ENCODE measurements at regions not wholly inside any gene's neighbourhood (a gene's known extent, or its start where the extent isn't known, plus 50 kb on each side); places are given as distances from the start of the nearest gene placed in this dataset.
"Not testable (repeated sequence)": the region's sequence is repeated elsewhere in the genome, so short reads cannot be mapped to it uniquely, and the experiment has no call there.

DNA sequence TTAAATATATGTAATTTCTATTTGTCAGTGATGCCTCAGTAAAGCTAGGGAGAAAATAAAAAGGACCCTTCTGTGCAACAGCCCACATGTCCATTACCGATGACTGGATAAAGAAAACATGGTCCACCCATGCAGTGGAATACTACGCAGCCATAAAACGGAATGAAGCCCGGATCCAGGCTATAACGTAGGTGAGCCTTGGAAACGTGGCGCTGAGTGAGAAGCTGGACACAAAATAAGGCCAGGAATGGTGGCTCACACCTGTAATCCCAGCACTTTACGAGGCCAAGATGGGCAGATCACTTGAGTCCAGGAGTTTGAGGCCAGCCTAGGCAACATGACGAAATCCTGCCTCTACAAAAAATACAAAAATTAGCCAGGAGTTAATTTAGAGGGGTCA is 98.2 kb downstream of the CRLF3 start:
- CTCF ChIA-PET; H3K36me3 ChIP-seq (ENCODE audit: insufficient read depth, low read length); H3K27ac ChIP-seq (ENCODE audit: low read depth in 1 of 2, low read length in 2 of 2); intact Hi-C loops (cut with DNase I, micrococcal nuclease); H3K27ac Mint-ChIP-seq; H3K9me3 ChIP-seq (ENCODE audit: control insufficient read depth in 1 of 2, insufficient read depth in 1 of 2, low read length in 2 of 2); POLR2A ChIA-PET; H3K4me1 Mint-ChIP-seq (ENCODE audit: low read depth); ATAC-seq (ENCODE audit: poor library complexity); H3K4me3 ChIP-seq (ENCODE audit: low read length); H3K36me3 Mint-ChIP-seq (ENCODE audit: low read depth); H3K27me3 ChIP-seq (ENCODE audit: control insufficient read depth in 1 of 2, insufficient read depth in 2 of 2, low read length in 2 of 2); H3K4me1 ChIP-seq (ENCODE audit: insufficient read depth, low read length); DNase-seq; H3K4me3 Mint-ChIP-seq; H3K27me3 Mint-ChIP-seq; H3K9me3 Mint-ChIP-seq: not testable (repeated sequence)

DNA sequence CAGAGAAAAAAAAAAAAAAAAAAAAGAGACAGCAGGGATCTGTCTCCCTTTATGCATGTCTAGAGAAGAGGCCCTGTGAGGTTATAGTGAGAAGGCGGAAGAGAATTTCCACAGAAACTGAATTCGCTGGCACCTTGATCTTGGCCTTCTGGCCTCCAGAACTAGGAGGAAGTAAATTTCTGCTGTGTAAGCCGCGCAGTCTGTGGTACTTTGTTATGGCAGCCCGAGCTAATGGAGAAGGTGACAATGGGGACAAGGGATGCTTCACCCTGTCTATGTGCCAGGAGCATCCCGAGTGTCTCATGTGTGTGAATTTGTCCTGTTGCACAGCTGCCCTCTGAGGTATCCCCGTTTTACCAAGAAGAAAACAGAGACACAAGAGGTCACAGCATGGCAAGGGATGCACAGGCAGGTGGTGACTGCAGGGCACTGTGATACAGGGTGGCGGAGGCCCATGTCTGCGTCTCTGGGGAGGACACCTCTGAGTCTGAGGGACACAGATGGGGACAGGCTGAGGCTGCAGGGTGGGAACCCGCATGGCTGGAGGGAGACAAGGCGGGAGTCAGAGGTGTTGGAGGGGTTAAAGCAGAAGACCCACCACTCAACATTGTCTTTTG is 100.3 kb downstream of the CRLF3 start:
- H3K36me3 ChIP-seq (ENCODE audit: insufficient read depth, low read length); ATAC-seq (ENCODE audit: poor library complexity); POLR2A ChIA-PET; H3K27me3 Mint-ChIP-seq; H3K9me3 ChIP-seq (ENCODE audit: control insufficient read depth in 1 of 2, insufficient read depth in 1 of 2, low read length in 2 of 2); H3K4me3 Mint-ChIP-seq; H3K9me3 Mint-ChIP-seq; intact Hi-C loops (cut with DNase I, micrococcal nuclease); H3K4me1 Mint-ChIP-seq (ENCODE audit: low read depth); H3K4me1 ChIP-seq (ENCODE audit: insufficient read depth, low read length); DNase-seq; H3K27ac ChIP-seq (ENCODE audit: low read depth in 1 of 2, low read length in 2 of 2); H3K4me3 ChIP-seq (ENCODE audit: low read length); H3K27ac Mint-ChIP-seq; H3K36me3 Mint-ChIP-seq (ENCODE audit: low read depth); H3K27me3 ChIP-seq (ENCODE audit: control insufficient read depth in 1 of 2, insufficient read depth in 2 of 2, low read length in 2 of 2): not testable (repeated sequence)
- CTCF ChIA-PET = interaction anchor here (0.6 kb wide), 1 partner anchor 1197 kb away, joined by 4 read pairs; no protein-coding TSS in a partner anchor

DNA sequence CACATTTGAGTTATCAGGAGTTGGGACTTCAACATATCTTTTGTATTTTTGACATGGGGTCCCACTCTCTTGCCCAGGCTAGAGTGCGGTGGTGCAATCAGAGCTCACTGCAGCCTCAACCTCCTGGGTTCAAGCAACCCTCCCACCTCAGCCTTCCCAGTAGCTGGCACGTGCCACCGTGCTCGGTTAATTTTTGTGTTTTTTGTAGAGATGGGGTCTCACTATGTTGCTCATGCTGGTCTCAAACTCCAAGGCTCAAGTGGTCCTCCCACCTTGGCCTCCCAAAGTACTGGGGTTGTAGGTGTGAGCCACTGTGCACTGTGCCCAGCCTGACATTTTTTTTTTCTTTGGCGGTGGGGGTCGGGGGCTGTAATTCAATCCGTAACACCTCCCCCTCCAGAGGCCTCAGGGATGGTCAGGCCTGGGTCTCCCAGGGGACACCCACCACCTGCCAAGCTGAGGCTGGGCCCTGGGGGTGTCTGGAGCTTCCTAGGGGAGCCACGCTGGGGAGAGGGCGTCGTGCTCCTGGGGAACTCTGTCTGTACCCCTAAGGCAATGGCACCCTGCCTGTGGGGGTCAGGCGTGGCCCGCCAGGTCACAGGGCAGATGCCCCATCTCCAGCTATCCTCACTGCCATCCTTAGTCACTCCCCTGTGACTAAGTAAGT is 102.2 kb downstream of the CRLF3 start:
- H3K36me3 ChIP-seq (ENCODE audit: insufficient read depth, low read length); H3K27me3 Mint-ChIP-seq; DNase-seq; ATAC-seq (ENCODE audit: poor library complexity); H3K4me3 Mint-ChIP-seq; H3K36me3 Mint-ChIP-seq (ENCODE audit: low read depth); intact Hi-C loops (cut with DNase I, micrococcal nuclease); POLR2A ChIA-PET; H3K27ac ChIP-seq (ENCODE audit: low read depth in 1 of 2, low read length in 2 of 2); H3K9me3 ChIP-seq (ENCODE audit: control insufficient read depth in 1 of 2, insufficient read depth in 1 of 2, low read length in 2 of 2); H3K4me1 Mint-ChIP-seq (ENCODE audit: low read depth); H3K27me3 ChIP-seq (ENCODE audit: control insufficient read depth in 1 of 2, insufficient read depth in 2 of 2, low read length in 2 of 2); H3K4me3 ChIP-seq (ENCODE audit: low read length); H3K27ac Mint-ChIP-seq; CTCF ChIA-PET; H3K4me1 ChIP-seq (ENCODE audit: insufficient read depth, low read length); H3K9me3 Mint-ChIP-seq: not testable (repeated sequence)

GRCh38 chr17:30720971-30721370 is 103.5 kb downstream of the CRLF3 start:
- CTCF ChIA-PET; H3K36me3 ChIP-seq (ENCODE audit: insufficient read depth, low read length); H3K27ac Mint-ChIP-seq; H3K27me3 ChIP-seq (ENCODE audit: control insufficient read depth in 1 of 2, insufficient read depth in 2 of 2, low read length in 2 of 2); intact Hi-C loops (cut with DNase I, micrococcal nuclease); H3K36me3 Mint-ChIP-seq (ENCODE audit: low read depth); H3K4me3 Mint-ChIP-seq; H3K4me3 ChIP-seq (ENCODE audit: low read length); ATAC-seq (ENCODE audit: poor library complexity); H3K4me1 ChIP-seq (ENCODE audit: insufficient read depth, low read length); H3K4me1 Mint-ChIP-seq (ENCODE audit: low read depth); H3K9me3 Mint-ChIP-seq; H3K9me3 ChIP-seq (ENCODE audit: control insufficient read depth in 1 of 2, insufficient read depth in 1 of 2, low read length in 2 of 2); H3K27me3 Mint-ChIP-seq; H3K27ac ChIP-seq (ENCODE audit: low read depth in 1 of 2, low read length in 2 of 2); POLR2A ChIA-PET: not testable (repeated sequence)
- peak in 1 of 14 experiments; percentile 5 for DNase-seq

- no peaks in the 10 kb centered on the region for H3K36me3 Mint-ChIP-seq (ENCODE audit: low read depth)
- H3K36me3 ChIP-seq (ENCODE audit: insufficient read depth, low read length) = no peaks in the 10 kb centered on the region
- intact Hi-C loops (cut with DNase I, micrococcal nuclease) = no loop called here
- POLR2A ChIA-PET = no interaction called here
- CTCF ChIA-PET = interaction anchor here (1.3 kb wide), 1 partner anchor 23 kb away, joined by 5 read pairs; no protein-coding TSS in a partner anchor
- H3K27me3 ChIP-seq (ENCODE audit: control insufficient read depth in 1 of 2, insufficient read depth in 2 of 2, low read length in 2 of 2) = no peaks in the 10 kb centered on the region
- H3K27ac Mint-ChIP-seq = no peak overlapping the region
- no peaks in the 10 kb centered on the region for H3K27me3 Mint-ChIP-seq
- H3K9me3 Mint-ChIP-seq = no peaks in the 10 kb centered on the region
- DNase-seq (peak in 1 of 14 experiments; percentile 22), ATAC-seq (ENCODE audit: poor library complexity) (no peak)
- H3K9me3 ChIP-seq (ENCODE audit: control insufficient read depth in 1 of 2, insufficient read depth in 1 of 2, low read length in 2 of 2) = no peaks in the 10 kb centered on the region
- H3K4me1 Mint-ChIP-seq (ENCODE audit: low read depth) = peaks cover 10% of the 10 kb centered on the region
- H3K4me1 ChIP-seq (ENCODE audit: insufficient read depth, low read length) = peaks cover 10% of the 10 kb centered on the region
- no peak overlapping the region for H3K27ac ChIP-seq (ENCODE audit: low read depth in 1 of 2, low read length in 2 of 2)
- TF ChIP-seq, protein P1, sequence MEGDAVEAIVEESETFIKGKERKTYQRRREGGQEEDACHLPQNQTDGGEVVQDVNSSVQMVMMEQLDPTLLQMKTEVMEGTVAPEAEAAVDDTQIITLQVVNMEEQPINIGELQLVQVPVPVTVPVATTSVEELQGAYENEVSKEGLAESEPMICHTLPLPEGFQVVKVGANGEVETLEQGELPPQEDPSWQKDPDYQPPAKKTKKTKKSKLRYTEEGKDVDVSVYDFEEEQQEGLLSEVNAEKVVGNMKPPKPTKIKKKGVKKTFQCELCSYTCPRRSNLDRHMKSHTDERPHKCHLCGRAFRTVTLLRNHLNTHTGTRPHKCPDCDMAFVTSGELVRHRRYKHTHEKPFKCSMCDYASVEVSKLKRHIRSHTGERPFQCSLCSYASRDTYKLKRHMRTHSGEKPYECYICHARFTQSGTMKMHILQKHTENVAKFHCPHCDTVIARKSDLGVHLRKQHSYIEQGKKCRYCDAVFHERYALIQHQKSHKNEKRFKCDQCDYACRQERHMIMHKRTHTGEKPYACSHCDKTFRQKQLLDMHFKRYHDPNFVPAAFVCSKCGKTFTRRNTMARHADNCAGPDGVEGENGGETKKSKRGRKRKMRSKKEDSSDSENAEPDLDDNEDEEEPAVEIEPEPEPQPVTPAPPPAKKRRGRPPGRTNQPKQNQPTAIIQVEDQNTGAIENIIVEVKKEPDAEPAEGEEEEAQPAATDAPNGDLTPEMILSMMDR (IDR thresholded peaks at IDR 0.05) = no peak
- no peak overlapping the region for H3K4me3 ChIP-seq (ENCODE audit: low read length)
- H3K4me3 Mint-ChIP-seq = no peak overlapping the region
Observed at GRCh38 chr17:30720013-30720471, 104.5 kb downstream of the CRLF3 start.
